Embryonic facial prominence (tissue), 1 donor: ENCODE measurements at regions not wholly inside any gene's neighbourhood (a gene's known extent, or its start where the extent isn't known, plus 50 kb on each side); places are given as distances from the start of the nearest gene placed in this dataset.

Experiments used
- DNase-seq: peaks from one replicate; pipeline ENCODE4 v3.0.0-alpha.2; 2016; ENCODE audit errors: extremely low spot score

- DNase-seq, result no peak
These were observed 136.2 kb downstream of the HMX1 start for GRCh38 chr4:8735236-8736089.

GRCh38 chr4:8732681-8733243 lies 138.9 kb downstream of the HMX1 start:
- DNase-seq, result no peak

- DNase-seq, result no peak
These were observed 139.5 kb downstream of the CPZ start for GRCh38 chr4:8732092-8732491.

GRCh38 chr4:8731364-8731763 lies 138.8 kb downstream of the CPZ start:
- DNase-seq, result no peak

- DNase-seq, result no peak
These were observed 138.1 kb downstream of the CPZ start for GRCh38 chr4:8730681-8731080.

- DNase-seq, result no peak
These were observed 137.6 kb downstream of the CPZ start for GRCh38 chr4:8730159-8730558.

- no peak for DNase-seq
These were observed 137.0 kb downstream of the CPZ start for GRCh38 chr4:8729408-8730149.

GRCh38 chr4:8728536-8729407 lies 136.2 kb downstream of the CPZ start:
- no peak for DNase-seq

- DNase-seq, result no peak
These were observed 135.3 kb downstream of the CPZ start for GRCh38 chr4:8727546-8728510.

GRCh38 chr4:8727131-8727530 lies 134.6 kb downstream of the CPZ start:
- no peak for DNase-seq

GRCh38 chr4:8726344-8726851 lies 133.8 kb downstream of the CPZ start:
- DNase-seq, result no peak

GRCh38 chr4:8725845-8726244 lies 133.3 kb downstream of the CPZ start:
- no peak for DNase-seq

GRCh38 chr4:8725071-8725841 lies 132.7 kb downstream of the CPZ start:
- no peak for DNase-seq

GRCh38 chr4:8724436-8725070 lies 132.0 kb downstream of the CPZ start:
- DNase-seq, result no peak

- no peak for DNase-seq
These were observed 130.8 kb downstream of the CPZ start for GRCh38 chr4:8723222-8723980.

- no peak for DNase-seq
These were observed 130.0 kb downstream of the CPZ start for GRCh38 chr4:8722556-8722955.

- DNase-seq, result no peak
These were observed 129.1 kb downstream of the CPZ start for GRCh38 chr4:8721621-8722020.

- no peak for DNase-seq
These were observed 126.9 kb downstream of the CPZ start for GRCh38 chr4:8719421-8719820.
